NB4 (cell line): ENCODE measurements at regions not wholly inside any gene's neighbourhood (a gene's known extent, or its start where the extent isn't known, plus 50 kb on each side); places are given as distances from the start of the nearest gene placed in this dataset.
A peak's percentile ranks its signal among the peaks of the same experiment; 100 is the strongest.

Source experiments
- DNase-seq: peaks from one replicate; pipeline ENCODE4 v3.0.0; 2010; ENCODE audit warnings: low read depth
- H3K4me3 ChIP-seq: one replicate; pipeline ENCODE4 v1.5.1; 2011; ENCODE audit warnings: mild to moderate bottlenecking, low read depth, low read length, moderate library complexity
- CTCF ChIP-seq: IDR thresholded peaks from one replicate; pipeline ENCODE4 v1.5.1; 2012; ENCODE audit warnings: low read depth, low read length
- MAX ChIP-seq: IDR thresholded peaks from 2 replicates; pipeline ENCODE4 v1.6.1; 2011; ENCODE audit warnings: low read depth, low read length
- MYC ChIP-seq: IDR thresholded peaks from 2 replicates; pipeline ENCODE4 v1.6.1; 2011; ENCODE audit warnings: low read depth, low read length
- POLR2A ChIP-seq: IDR thresholded peaks from 2 replicates; pipeline ENCODE4 v1.6.1; 2011; ENCODE audit warnings: mild to moderate bottlenecking; ENCODE audit not compliant: insufficient read length; ENCODE audit errors: extremely low read depth

GRCh38 chr10:65555192-65555591 is 1370.6 kb upstream of the LRRTM3 start:
- TF ChIP-seq POLR2A: no peak
- no peak for TF ChIP-seq MYC
- TF ChIP-seq MAX: no peak
- no peak for DNase-seq
- H3K4me3 ChIP-seq: no peak overlapping the region

GRCh38 chr10:65556006-65556405 is 1369.8 kb upstream of the LRRTM3 start:
- H3K4me3 ChIP-seq: no peak overlapping the region
- DNase-seq: no peak
- TF ChIP-seq POLR2A (no peak), MAX (no peak), CTCF (no peak), MYC (no peak)

- no peak for DNase-seq
- no peak overlapping the region for H3K4me3 ChIP-seq
- TF ChIP-seq MYC (no peak), POLR2A (no peak), CTCF (no peak), MAX (no peak)
Observed at GRCh38 chr10:65559369-65559768, 1366.5 kb upstream of the LRRTM3 start.

GRCh38 chr10:65565246-65565645 is 1360.6 kb upstream of the LRRTM3 start:
- H3K4me3 ChIP-seq: no peak overlapping the region
- DNase-seq: no peak
- no peak for TF ChIP-seq MYC
- no peak for TF ChIP-seq POLR2A
- TF ChIP-seq CTCF: no peak
- no peak for TF ChIP-seq MAX

- no peak overlapping the region for H3K4me3 ChIP-seq
- TF ChIP-seq CTCF (no peak), POLR2A (no peak), MAX (no peak), MYC (no peak)
- no peak for DNase-seq
Observed at GRCh38 chr10:65566906-65567305, 1358.9 kb upstream of the LRRTM3 start.

- DNase-seq: peak; percentile 87
- peak overlapping the region; percentile 86 for H3K4me3 ChIP-seq
- TF ChIP-seq MYC (peak; percentile 35; the same call in 1 of the 2 replicates), POLR2A (peak; percentile 85), MAX (peak; percentile 32), CTCF (no peak)
Observed at GRCh38 chr10:65570143-65571010, 1355.5 kb upstream of the LRRTM3 start.
